Ovary (tissue), 7 donors: ENCODE measurements at regions not wholly inside any gene's neighbourhood (a gene's known extent, or its start where the extent isn't known, plus 50 kb on each side); places are given as distances from the start of the nearest gene placed in this dataset.

Experiments
- DNase-seq, 5 donors: peaks; one replicate each; pipeline ENCODE4 v3.0.0-alpha.2; 2019 to 2020
- H3K27ac ChIP-seq, 2 donors: fragments of 200-600 bp; one replicate each; pipeline versions ENCODE4 v1.5.1 to v1.8.0; 2019 to 2022
- H3K27me3 ChIP-seq: fragments of 200-600 bp; one replicate; pipeline ENCODE4 v1.8.0; 2022
- H3K36me3 ChIP-seq: fragments of 200-600 bp; sonication (generic); one replicate; pipeline ENCODE4 v1.5.1; 2019
- H3K4me1 ChIP-seq: one replicate; pipeline ENCODE4 v1.8.1; 2013; ENCODE audit warnings: mild to moderate bottlenecking, moderate library complexity; ENCODE audit not compliant: insufficient read depth
- H3K4me3 ChIP-seq: fragments of 200-600 bp; sonication (generic); one replicate; pipeline ENCODE4 v1.5.1; 2017
- H3K9me3 ChIP-seq, 2 donors: fragments of 200-600 bp in 1 of 2; sonication (generic) in 1 of 2; one replicate each; pipeline versions ENCODE4 v1.5.1 to v1.8.1; 2013 to 2019; ENCODE audit warnings: mild to moderate bottlenecking in 1 of 2, moderate library complexity in 1 of 2
- CTCF ChIP-seq, 3 donors: fragments of 450-650 bp in 2 of 3; fragments of 200-600 bp in 1 of 3; IDR thresholded peaks; one replicate each; pipeline versions ENCODE4 v1.5.1 to v1.8.0; 2016 to 2022; ENCODE audit warnings: antibody characterized with exemption in 3 of 3, mild to moderate bottlenecking in 1 of 3
- EP300 ChIP-seq: sonication (generic); formaldehyde crosslinking; IDR thresholded peaks from one replicate; pipeline ENCODE4 v1.6.1; 2017; ENCODE audit warnings: antibody characterized with exemption
- POLR2A ChIP-seq: fragments of 450-650 bp; IDR thresholded peaks from one replicate; pipeline ENCODE4 v1.6.1; 2017; ENCODE audit warnings: antibody characterized with exemption, mild to moderate bottlenecking, moderate library complexity
- WGBS, 3 donors: extraction: QIAGEN DNeasy Blood & Tissue Kit in 1 of 3; methylation state at CpG; one replicate each; pipeline versions ENCODE4 v1.1.5 to v1.1.7; 2013 to 2017; 5-methylcytosine and 5-hydroxymethylcytosine counted together
- intact Hi-C, 4 donors: fragments of 100-400 bp; cut with DNase I; formaldehyde crosslinking; loops; one replicate each; pipeline versions ENCODE4 v1.11.0 to v1.15.1; 2022 to 2023
- donor health status: DM: no; HTN: no; CAD: no; lungs with moderate emphysema.
- donor health status: DM: no; HTN: no; CAD: no.
- donor health status: Bipolar disorder and iron deficiency.
- donor health status: DM: no; HTN: no; CAD: no.
- donor health status: DM: yes; HTN: yes; CAD: no.

- no peaks in the 10 kb centered on the region for H3K4me1 ChIP-seq
- no peaks in the 10 kb centered on the region for H3K27me3 ChIP-seq
- no peak for DNase-seq
- intact Hi-C loops = no loop called here
- no peak overlapping the region for H3K27ac ChIP-seq
- no peaks in the 10 kb centered on the region for H3K36me3 ChIP-seq
- H3K4me3 ChIP-seq = no peak overlapping the region
- no peak for TF ChIP-seq CTCF (IDR thresholded peaks at IDR 0.05)
- TF ChIP-seq EP300 = no peak
- no peak for TF ChIP-seq POLR2A
- WGBS, 3 donors = 97 to 100% (median 98%) methylated on average over 1 of the region's 1 CpG
- H3K9me3 ChIP-seq = no peaks in the 10 kb centered on the region
Measured at GRCh38 chr17:73806768-73807167, 162.5 kb upstream of the SDK2 start.

- 76 to 83% (median 80%) methylated on average over 5 of the region's 5 CpGs for WGBS, 3 donors
- intact Hi-C loops = no loop called here
Measured at GRCh38 chr17:73813201-73813600, 169.0 kb upstream of the SDK2 start.

GRCh38 chr17:73814075-73814474, 169.8 kb upstream of the SDK2 start:
- intact Hi-C loops = no loop called here
- Histone ChIP-seq H3K27me3 (no peaks in the 10 kb centered on the region), H3K36me3 (no peaks in the 10 kb centered on the region), H3K4me3 (no peak overlapping the region), H3K4me1 (no peaks in the 10 kb centered on the region), H3K9me3 (no peaks in the 10 kb centered on the region), H3K27ac (no peak overlapping the region)
- 44 to 51% (median 45%) methylated on average over 7 of the region's 7 CpGs for WGBS, 3 donors
- DNase-seq = no peak
- TF ChIP-seq CTCF (IDR thresholded peaks at IDR 0.05) (no peak), POLR2A (no peak), EP300 (no peak)

More at GRCh38 chr17:73813201-73813600, 169.0 kb upstream of the SDK2 start:
- TF ChIP-seq CTCF (IDR thresholded peaks at IDR 0.05) (no peak), EP300 (no peak)
- Histone ChIP-seq H3K4me1 (no peaks in the 10 kb centered on the region), H3K4me3 (no peak overlapping the region), H3K27ac (no peak overlapping the region), H3K9me3 (no peaks in the 10 kb centered on the region), H3K27me3 (no peaks in the 10 kb centered on the region), H3K36me3 (no peaks in the 10 kb centered on the region)
- DNase-seq = no peak

GRCh38 chr17:73815474-73815873, 171.2 kb upstream of the SDK2 start:
- DNase-seq = no peak
- TF ChIP-seq CTCF (IDR thresholded peaks at IDR 0.05) (no peak), EP300 (no peak), POLR2A (no peak)
- Histone ChIP-seq H3K4me1 (no peaks in the 10 kb centered on the region), H3K4me3 (no peak overlapping the region), H3K27me3 (no peaks in the 10 kb centered on the region), H3K27ac (no peak overlapping the region), H3K36me3 (no peaks in the 10 kb centered on the region), H3K9me3 (no peaks in the 10 kb centered on the region)
- intact Hi-C loops = no loop called here
- 60 to 69% (median 64%) methylated on average over 5 of the region's 5 CpGs for WGBS, 3 donors
